ENCODE measurements at regions not wholly inside any gene's neighbourhood (a gene's known extent, or its start where the extent isn't known, plus 50 kb on each side); places are given as distances from the start of the nearest gene placed in this dataset.

GRCh38 chr15:39149636-39150150 lies 431.2 kb upstream of the THBS1 start:
- no peak overlapping the region for H2BK12ac ChIP-seq (ENCODE audit: low read depth, low read length)
- no peaks in the 10 kb centered on the region for H3K9me3 ChIP-seq (ENCODE audit: insufficient read depth in 2 of 2, low read depth in 1 of 2, low read length in 1 of 2)
- H2BK5ac ChIP-seq (ENCODE audit: low read depth, low read length): no peak overlapping the region
- H2BK20ac ChIP-seq (ENCODE audit: low read length): no peak overlapping the region
- no peak overlapping the region for H4K5ac ChIP-seq (ENCODE audit: insufficient read length, low read depth, low read length)
- H3K79me2 ChIP-seq (ENCODE audit: control insufficient read depth in 1 of 2, insufficient read depth in 2 of 2, low read length in 2 of 2): no peaks in the 10 kb centered on the region
- H2BK15ac ChIP-seq (ENCODE audit: low read length): no peak overlapping the region
- no peak overlapping the region for H4K91ac ChIP-seq (replicated peaks; ENCODE audit: insufficient read length, low read length)
- no peak overlapping the region for H3K4me2 ChIP-seq (ENCODE audit: insufficient read depth in 1 of 2, low read depth in 2 of 2, low read length in 2 of 2)
- no peak overlapping the region for H3K9ac ChIP-seq (replicated peaks in 1 of 4; ENCODE audit: extremely low read depth in 1 of 4, low read depth in 3 of 4, low read length in 3 of 4)
- H2BK120ac ChIP-seq (replicated peaks; ENCODE audit: low read depth, low read length): no peak overlapping the region
- H3K79me1 ChIP-seq (ENCODE audit: low read depth, low read length): no peaks in the 10 kb centered on the region
- no peak overlapping the region for H3K56ac ChIP-seq (replicated peaks; ENCODE audit: insufficient read length, low read depth, low read length)
- H3K23me2 ChIP-seq (ENCODE audit: low read depth, low read length): no peaks in the 10 kb centered on the region
- no peaks in the 10 kb centered on the region for H3K36me3 ChIP-seq (ENCODE audit: control insufficient read depth in 2 of 4, insufficient read depth in 4 of 4, low read length in 3 of 4)
- 89% methylated on average over 1 of the region's 1 CpG; no CpG with 5 or more reads in 1 of the 2 experiments for WGBS, 2 experiments (ENCODE audit: extremely low coverage in 1 of 2, insufficient coverage in 1 of 2, insufficient read length in 1 of 2, insufficient replicate concordance in 2 of 2, low coverage in 1 of 2, low lambda C conversion rate in 2 of 2, missing lambda C conversion rate in 1 of 2)
- FAIRE-seq: no peak
- H3K27me3 ChIP-seq (replicated peaks in 1 of 4; ENCODE audit: control insufficient read depth in 3 of 4, extremely low read depth in 1 of 4, insufficient read depth in 3 of 4, low read length in 3 of 4): no peaks in the 10 kb centered on the region
- no peak overlapping the region for H3K23ac ChIP-seq (ENCODE audit: insufficient read length)
- H2AK5ac ChIP-seq (ENCODE audit: low read depth, low read length): no peak overlapping the region
- ChIA-PET POLR2A (ENCODE audit: partially characterized antibody) (no interaction called here), CTCF (ENCODE audit: partially characterized antibody) (interaction anchor here (0.6 to 0.7 kb wide), 2 partner anchors 18 to 159 kb away, joined by 3 read pairs; no protein-coding TSS in a partner anchor)
- H2AFZ ChIP-seq (ENCODE audit: low read length): no peak overlapping the region
- H3K4me1 ChIP-seq (replicated peaks in 1 of 4; ENCODE audit: control insufficient read depth in 3 of 4, insufficient read depth in 4 of 4, low read length in 3 of 4): peaks cover 0 to 3% (median 0%) of the 10 kb centered on the region in 4 experiments; a peak in 1 of 7 replicates
- H4K8ac ChIP-seq (ENCODE audit: extremely low read depth, insufficient read depth, low read length): no peak overlapping the region
- H3K4me3 ChIP-seq (ENCODE audit: extremely low read depth in 1 of 4, insufficient read depth in 2 of 4, low read depth in 3 of 4, low read length in 4 of 4): no peak overlapping the region
- H3K18ac ChIP-seq (ENCODE audit: extremely low read depth, low read length): no peak overlapping the region
- H3K14ac ChIP-seq (ENCODE audit: insufficient read length): no peak overlapping the region
- H4K20me1 ChIP-seq (replicated peaks in 1 of 2; ENCODE audit: control insufficient read depth in 1 of 2, insufficient read depth in 2 of 2, low read length in 2 of 2): no peaks in the 10 kb centered on the region
- H3K27ac ChIP-seq (ENCODE audit: low read depth, low read length): no peak overlapping the region
- no peak overlapping the region for H3K4ac ChIP-seq (replicated peaks; ENCODE audit: insufficient read length, low read depth, low read length)
- no peak for DNase-seq (ENCODE audit: low read depth in 1 of 2, low spot score in 2 of 2)
- TF ChIP-seq JUND (IDR thresholded peaks at IDR 0.05; ENCODE audit: low read length): no peak
- no peak for TF ChIP-seq ZNF274 (IDR thresholded peaks at IDR 0.05; ENCODE audit: borderline replicate concordance, extremely low read depth, low read length)
- no peak for TF ChIP-seq NANOG (IDR thresholded peaks at IDR 0.05; ENCODE audit: insufficient read depth, low read depth, low read length, poor library complexity, severe bottlenecking)
- TF ChIP-seq NRF1 (IDR thresholded peaks at IDR 0.05; ENCODE audit: low read depth, low read length): no peak
